GM18868 (cell line): ENCODE measurements at regions not wholly inside any gene's neighbourhood (a gene's known extent, or its start where the extent isn't known, plus 50 kb on each side); places are given as distances from the start of the nearest gene placed in this dataset.
A peak's percentile ranks its signal among the peaks of the same experiment; 100 is the strongest.
"Not testable (repeated sequence)": the region's sequence is repeated elsewhere in the genome, so short reads cannot be mapped to it uniquely, and the experiment has no call there.

Experiments
- ATAC-seq: cut with Tn5 transposase; IDR thresholded peaks from one replicate; pipeline ENCODE4 v1.9.1; 2021; ENCODE audit warnings: mild to moderate bottlenecking, moderate library complexity; ENCODE audit not compliant: unreplicated experiment

- no peak for ATAC-seq
Measured at GRCh38 chr20:28562510-28562898, 2695.0 kb upstream of the DEFB115 start.

DNA sequence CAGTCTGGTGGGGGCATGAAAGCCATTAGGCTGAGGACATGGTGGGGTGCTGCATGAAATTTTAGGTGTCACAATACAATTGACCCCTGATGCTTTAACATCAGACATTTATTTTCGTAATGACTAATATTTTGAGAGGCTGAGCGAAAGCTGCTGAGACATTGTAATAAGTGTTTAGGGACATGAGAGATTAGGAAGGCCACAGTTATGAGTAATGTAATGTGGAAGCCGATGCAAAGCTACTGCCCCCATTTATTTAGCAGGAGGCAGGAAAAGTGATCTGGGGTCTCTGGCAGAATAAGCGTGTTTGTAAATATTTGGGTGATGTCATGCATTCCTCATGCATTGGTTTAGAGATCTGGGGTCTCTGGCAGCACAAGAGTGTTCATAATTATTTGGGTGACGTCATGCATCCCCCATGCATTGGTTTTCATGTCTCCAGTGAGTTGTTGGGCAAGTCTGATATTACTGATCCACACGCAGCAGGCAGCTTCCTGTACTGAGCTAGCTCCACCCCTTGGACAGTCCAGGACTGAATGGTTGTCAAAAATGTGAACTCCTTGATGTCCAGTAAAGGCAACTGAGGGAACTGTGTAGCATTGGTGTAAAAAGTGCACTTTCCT is 2694.5 kb upstream of the DEFB115 start:
- ATAC-seq: not testable (repeated sequence)

GRCh38 chr20:28564024-28564423 is 2693.4 kb upstream of the DEFB115 start:
- not testable (repeated sequence) for ATAC-seq

GRCh38 chr20:28564688-28565463 is 2692.6 kb upstream of the DEFB115 start:
- ATAC-seq: not testable (repeated sequence)

DNA sequence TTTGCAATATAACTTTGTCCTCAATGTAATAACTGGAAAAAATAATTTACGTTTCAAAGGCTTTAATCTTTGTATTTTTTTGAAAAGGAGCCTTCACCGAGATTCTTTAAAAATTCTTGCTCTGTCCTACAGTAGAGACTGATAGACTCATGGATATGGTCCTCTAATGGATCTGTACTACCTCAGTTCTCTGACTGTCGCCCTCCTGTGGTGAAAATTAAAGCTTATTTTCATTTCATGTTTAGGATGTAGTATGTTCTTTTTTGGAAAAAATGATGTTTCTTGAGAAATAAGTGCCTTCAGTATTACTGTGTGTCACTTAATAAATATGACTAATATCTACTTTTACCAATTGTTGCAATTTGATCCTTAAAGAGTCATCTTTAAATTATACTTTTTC is 2681.5 kb upstream of the DEFB115 start:
- not testable (repeated sequence) for ATAC-seq

DNA sequence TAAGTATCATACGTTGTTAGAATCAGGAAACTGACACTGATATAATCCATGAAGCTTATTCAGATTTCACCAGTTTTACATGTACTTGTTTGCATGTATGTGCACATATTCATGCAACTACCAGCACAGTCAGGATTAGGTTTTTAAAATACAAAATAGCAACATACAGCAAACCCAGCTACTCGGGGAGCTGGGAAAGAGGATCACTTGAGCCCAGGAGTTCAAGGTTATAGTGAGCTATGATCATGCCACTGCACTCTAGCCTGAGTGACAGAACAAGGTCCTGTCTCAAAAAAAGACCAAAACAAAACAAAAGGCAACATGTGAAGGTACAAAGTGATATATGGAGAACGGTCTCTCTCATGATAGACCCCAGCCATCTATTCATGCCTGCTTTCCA is 2665.8 kb upstream of the DEFB115 start:
- ATAC-seq: not testable (repeated sequence)

DNA sequence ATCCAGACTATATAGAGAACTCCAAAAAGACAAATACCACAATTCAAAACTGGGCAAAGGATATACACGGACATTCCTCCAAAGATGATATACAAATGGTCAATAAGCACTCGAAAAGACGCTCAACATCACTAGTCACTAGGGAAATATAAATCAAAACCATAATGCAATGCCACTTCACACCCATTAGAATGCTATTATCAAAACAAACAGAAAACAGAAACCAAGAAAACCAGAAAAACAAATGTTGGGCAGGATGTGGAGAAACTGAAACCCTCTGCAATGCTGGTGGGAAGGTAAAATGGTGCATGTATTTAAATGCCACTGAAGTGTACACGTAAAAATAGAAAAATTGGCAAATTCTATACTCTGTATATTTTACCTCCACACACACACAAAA is 2664.1 kb upstream of the DEFB115 start:
- ATAC-seq: not testable (repeated sequence)

- ATAC-seq: not testable (repeated sequence)
Measured at GRCh38 chr20:28594476-28594875, 2663.0 kb upstream of the DEFB115 start.

DNA sequence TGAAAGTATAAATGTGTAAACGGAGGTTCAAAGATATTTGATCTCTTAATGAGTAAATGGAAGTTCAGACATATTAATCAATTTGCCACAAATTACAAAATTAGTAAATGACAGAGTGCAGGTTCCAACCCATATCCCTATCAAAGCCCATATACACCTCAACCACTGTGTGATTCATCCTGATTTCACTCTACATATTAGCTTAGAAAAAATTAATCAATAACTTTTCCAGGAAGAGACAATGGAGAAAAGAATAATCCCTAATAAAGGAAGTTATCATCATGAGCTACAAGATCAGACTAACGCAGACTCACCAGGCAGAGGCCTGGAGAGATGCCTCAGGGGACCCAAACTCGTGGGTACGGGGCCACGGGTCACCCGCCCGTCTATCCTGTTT is 2655.5 kb upstream of the DEFB115 start:
- not testable (repeated sequence) for ATAC-seq

DNA sequence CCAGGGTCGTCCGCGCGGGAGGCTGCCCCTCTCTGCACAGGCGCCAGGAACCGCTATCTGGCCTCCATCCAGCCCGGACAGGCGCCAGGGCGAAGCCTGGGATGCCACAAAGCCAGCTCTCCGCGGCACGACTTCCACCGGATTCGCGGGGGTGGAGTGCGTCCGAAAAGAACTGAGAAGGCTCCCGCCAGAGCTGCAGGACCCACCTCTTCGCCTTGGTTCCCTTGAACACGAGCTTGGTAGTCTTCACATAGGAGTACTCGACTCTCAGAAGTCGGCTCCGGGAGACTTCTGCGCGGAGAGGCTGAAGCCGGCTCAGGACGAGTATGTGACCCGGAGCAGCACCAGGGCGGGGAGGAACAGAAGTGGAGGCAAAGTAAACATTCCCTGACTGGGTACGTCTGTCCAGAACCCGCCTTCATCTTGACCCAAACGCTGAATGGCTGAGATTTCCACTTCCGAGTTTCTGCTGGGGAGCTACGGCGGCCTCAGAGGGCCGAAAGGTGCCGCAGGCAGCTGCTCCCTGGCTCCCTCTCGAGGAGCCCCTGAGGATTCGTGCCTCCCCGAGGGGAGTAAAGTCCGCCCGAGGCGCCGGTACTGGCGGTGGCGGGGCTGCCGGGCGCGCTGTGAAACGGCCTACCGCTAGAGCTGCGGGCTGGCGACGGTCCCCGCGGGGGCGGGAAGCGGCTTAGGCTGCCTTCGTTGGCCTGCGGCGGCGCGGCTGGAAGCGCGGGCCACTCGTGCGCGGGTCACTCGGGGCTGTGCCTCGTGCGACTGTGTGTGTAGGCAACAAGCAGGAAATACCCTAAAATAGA is 2654.9 kb upstream of the DEFB115 start:
- ATAC-seq: peak; percentile 99

DNA sequence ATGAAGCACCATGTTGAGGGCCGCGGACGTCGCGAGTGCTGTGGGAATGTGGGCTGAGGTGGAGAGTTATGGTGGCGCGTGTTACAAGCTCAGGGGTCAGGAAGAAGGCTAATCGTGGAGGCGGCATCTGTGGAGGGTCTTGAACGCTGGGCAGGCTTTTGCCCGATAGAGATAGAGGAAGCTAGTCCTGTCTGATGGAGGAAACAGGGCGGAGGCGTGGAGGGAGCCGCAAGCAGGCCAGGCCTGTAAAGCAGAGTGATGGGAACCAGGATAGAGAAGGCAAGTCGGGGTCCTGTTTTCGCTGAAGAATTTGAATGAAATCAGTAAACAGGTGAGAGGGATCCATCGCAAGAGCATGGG is 2654.3 kb upstream of the DEFB115 start:
- not testable (repeated sequence) for ATAC-seq

DNA sequence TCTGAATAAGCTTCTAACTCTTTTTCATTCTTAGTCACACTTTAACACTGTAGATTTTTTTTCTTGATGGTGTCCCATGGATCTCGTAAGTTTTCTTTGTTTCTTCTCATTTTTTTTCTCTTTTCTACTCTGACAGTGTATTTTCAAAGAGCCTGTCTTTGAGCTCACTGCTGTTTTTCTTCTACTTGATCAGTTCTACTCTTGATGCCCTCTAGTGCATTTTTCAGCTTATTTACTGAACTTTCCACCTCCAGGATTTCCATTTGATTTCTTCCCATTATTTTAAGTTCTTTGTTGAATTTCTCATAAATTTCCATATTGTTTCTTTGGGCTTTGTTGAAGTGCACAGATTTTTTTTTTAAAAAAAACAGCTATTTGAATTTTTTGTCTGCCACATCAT is 2641.1 kb upstream of the DEFB115 start:
- no peak for ATAC-seq

DNA sequence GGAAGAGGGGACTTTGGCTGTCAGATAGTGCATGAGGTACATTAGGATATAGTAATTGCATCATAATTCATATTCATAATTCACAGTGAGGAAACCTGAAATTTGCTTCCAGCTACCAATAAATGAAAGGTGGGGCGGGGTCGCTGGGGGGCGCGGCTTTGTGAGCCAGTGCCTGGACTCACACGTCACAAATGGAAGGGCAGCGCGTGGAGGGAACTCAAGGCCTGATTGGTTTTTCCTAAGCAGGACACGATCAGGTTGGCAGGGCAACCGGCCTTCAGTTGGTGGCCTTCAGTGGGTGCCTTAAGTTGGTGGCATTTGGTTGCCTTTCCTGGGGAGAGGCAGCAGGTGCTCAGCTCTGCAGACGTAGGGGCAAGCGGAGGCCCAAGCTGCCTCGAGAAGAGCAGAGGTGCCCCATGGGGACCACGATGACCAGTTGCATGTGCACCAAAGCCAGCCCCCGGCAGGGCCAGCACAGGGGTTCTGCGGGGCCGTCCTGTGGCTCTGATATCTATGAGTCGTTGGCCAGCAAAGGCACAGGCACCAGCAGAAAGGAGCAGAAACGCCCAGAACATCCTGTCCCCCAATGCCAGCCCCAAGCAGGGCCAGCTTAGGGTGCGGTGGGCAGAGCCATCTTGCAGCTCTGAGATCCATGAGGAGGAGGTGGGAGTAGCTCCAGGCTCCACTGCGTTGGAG is 2637.4 kb upstream of the DEFB115 start:
- ATAC-seq: not testable (repeated sequence)

DNA sequence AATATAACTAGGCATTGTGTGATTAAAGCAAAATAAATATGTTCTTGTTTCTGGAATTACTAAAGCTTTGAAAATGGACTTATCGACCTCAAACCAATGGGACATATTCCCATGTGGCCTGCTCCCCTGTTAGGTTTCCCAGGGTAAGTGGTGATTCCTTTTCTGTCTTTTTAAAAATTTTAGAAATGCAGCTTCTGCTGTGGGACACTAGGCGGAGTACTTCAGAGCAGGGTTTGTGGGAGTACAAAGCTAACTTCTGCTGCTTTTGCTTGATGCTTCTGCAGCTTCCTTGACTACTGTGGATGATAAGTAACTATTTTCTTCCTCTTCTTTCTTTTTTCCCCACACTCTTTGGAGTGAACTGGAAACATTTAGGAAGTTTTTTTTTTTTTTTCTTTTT is 2632.4 kb upstream of the DEFB115 start:
- ATAC-seq: not testable (repeated sequence)

GRCh38 chr20:28640831-28641230 is 2616.6 kb upstream of the DEFB115 start:
- not testable (repeated sequence) for ATAC-seq
